ENCODE measurements at regions not wholly inside any gene's neighbourhood (a gene's known extent, or its start where the extent isn't known, plus 50 kb on each side); places are given as distances from the start of the nearest gene placed in this dataset.

- no peak for TF ChIP-seq POLR2AphosphoS5 (IDR thresholded peaks at IDR 0.05; ENCODE audit: low read depth, low read length)
- no peak for TF ChIP-seq EZH2 (IDR thresholded peaks at IDR 0.05)
- no peak for TF ChIP-seq CTCF (IDR thresholded peaks at IDR 0.05 in 2 of 3, conservative IDR thresholded peaks at IDR 0.05 in 1 of 3; ENCODE audit: borderline replicate concordance in 1 of 3, insufficient read depth in 1 of 3, low read depth in 2 of 3, low read length in 2 of 3)
- no peak for TF ChIP-seq ZNF274 (IDR thresholded peaks at IDR 0.05; ENCODE audit: low read depth, low read length)
- no peak for TF ChIP-seq YY1 (IDR thresholded peaks at IDR 0.05; ENCODE audit: extremely low read depth, insufficient replicate concordance, low read depth, low read length)
- TF ChIP-seq SIN3A (IDR thresholded peaks at IDR 0.05; ENCODE audit: low read depth) = no peak
- TF ChIP-seq, protein P1, sequence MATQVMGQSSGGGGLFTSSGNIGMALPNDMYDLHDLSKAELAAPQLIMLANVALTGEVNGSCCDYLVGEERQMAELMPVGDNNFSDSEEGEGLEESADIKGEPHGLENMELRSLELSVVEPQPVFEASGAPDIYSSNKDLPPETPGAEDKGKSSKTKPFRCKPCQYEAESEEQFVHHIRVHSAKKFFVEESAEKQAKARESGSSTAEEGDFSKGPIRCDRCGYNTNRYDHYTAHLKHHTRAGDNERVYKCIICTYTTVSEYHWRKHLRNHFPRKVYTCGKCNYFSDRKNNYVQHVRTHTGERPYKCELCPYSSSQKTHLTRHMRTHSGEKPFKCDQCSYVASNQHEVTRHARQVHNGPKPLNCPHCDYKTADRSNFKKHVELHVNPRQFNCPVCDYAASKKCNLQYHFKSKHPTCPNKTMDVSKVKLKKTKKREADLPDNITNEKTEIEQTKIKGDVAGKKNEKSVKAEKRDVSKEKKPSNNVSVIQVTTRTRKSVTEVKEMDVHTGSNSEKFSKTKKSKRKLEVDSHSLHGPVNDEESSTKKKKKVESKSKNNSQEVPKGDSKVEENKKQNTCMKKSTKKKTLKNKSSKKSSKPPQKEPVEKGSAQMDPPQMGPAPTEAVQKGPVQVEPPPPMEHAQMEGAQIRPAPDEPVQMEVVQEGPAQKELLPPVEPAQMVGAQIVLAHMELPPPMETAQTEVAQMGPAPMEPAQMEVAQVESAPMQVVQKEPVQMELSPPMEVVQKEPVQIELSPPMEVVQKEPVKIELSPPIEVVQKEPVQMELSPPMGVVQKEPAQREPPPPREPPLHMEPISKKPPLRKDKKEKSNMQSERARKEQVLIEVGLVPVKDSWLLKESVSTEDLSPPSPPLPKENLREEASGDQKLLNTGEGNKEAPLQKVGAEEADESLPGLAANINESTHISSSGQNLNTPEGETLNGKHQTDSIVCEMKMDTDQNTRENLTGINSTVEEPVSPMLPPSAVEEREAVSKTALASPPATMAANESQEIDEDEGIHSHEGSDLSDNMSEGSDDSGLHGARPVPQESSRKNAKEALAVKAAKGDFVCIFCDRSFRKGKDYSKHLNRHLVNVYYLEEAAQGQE (IDR thresholded peaks at IDR 0.05; ENCODE audit: low read depth) = no peak
- TF ChIP-seq FOSL1 (IDR thresholded peaks at IDR 0.05; ENCODE audit: low read depth) = no peak
- no peak for TF ChIP-seq MAX (IDR thresholded peaks at IDR 0.05)
- no peak for TF ChIP-seq POLR2A (IDR thresholded peaks at IDR 0.05; ENCODE audit: borderline replicate concordance, extremely low read depth, insufficient read depth, insufficient read length)
- TF ChIP-seq ZBTB33 (IDR thresholded peaks at IDR 0.05; ENCODE audit: extremely low read depth, insufficient replicate concordance, low read length) = no peak
- no peak for TF ChIP-seq EZH2phosphoT487 (IDR thresholded peaks at IDR 0.05; ENCODE audit: borderline replicate concordance)
- TF ChIP-seq EGR1 (IDR thresholded peaks at IDR 0.05; ENCODE audit: low read depth) = no peak
- no peak for TF ChIP-seq ATF3 (IDR thresholded peaks at IDR 0.05)
These were observed 200.3 kb upstream of the TENM3 start for GRCh38 chr4:182042945-182043344.

Measured in HCT116 (cell line).